Keratinocyte (primary cell): ENCODE measurements at regions not wholly inside any gene's neighbourhood (a gene's known extent, or its start where the extent isn't known, plus 50 kb on each side); places are given as distances from the start of the nearest gene placed in this dataset.

ENCODE experiments used
- DNase-seq: peaks from one replicate; pipeline ENCODE4 v3.0.0-alpha.2; 2011; ENCODE audit warnings: low read depth, missing footprints, low spot score
- FAIRE-seq: peaks from 2 replicates; lab custom pipeline; 2011; peaks lifted over from hg19 to GRCh38; lab: Jason Lieb, UNC
- H2AFZ ChIP-seq: 2 replicates; pipeline ENCODE4 v1.6.0; 2012; ENCODE audit warnings: low read length, control low read depth, inconsistent platforms; ENCODE audit not compliant: control insufficient read depth
- H3K27ac ChIP-seq: 2 replicates; pipeline ENCODE4 v1.5.1; 2011; ENCODE audit warnings: low read length; ENCODE audit not compliant: control insufficient read depth, insufficient read depth
- H3K27me3 ChIP-seq: 3 replicates; pipeline ENCODE4 v1.6.0; 2011; ENCODE audit warnings: low read length; ENCODE audit not compliant: control insufficient read depth, insufficient read depth; ENCODE audit errors: extremely low read depth
- H3K36me3 ChIP-seq, 2 experiments: 2 replicates in 1 of 2; 3 replicates in 1 of 2; pipeline ENCODE4 v1.5.1; 2011; ENCODE audit warnings: low read length in 2 of 2, mild to moderate bottlenecking in 1 of 2; ENCODE audit not compliant: control insufficient read depth in 2 of 2, insufficient read depth in 2 of 2; ENCODE audit errors: extremely low read depth in 1 of 2
- H3K4me1 ChIP-seq: 3 replicates; pipeline ENCODE4 v1.5.1; 2011; ENCODE audit warnings: low read length; ENCODE audit not compliant: control insufficient read depth, insufficient read depth; ENCODE audit errors: extremely low read depth
- H3K4me2 ChIP-seq: 3 replicates; pipeline ENCODE4 v1.6.0; 2011; ENCODE audit warnings: low read depth, low read length; ENCODE audit not compliant: control insufficient read depth, insufficient read depth; ENCODE audit errors: extremely low read depth
- H3K4me3 ChIP-seq, 3 experiments: fragments of 200-600 bp in 1 of 3; sonication (generic) in 1 of 3; 2 replicates in 2 of 3; 3 replicates in 1 of 3; pipeline ENCODE4 v1.5.1; 2011 to 2016; ENCODE audit warnings: low read length in 3 of 3, mild to moderate bottlenecking in 3 of 3, control low read depth in 2 of 3, inconsistent platforms in 1 of 3, low read depth in 1 of 3, mixed read lengths in 1 of 3, mixed run types in 1 of 3, moderate library complexity in 1 of 3; ENCODE audit not compliant: control insufficient read depth in 2 of 3, insufficient read depth in 2 of 3; ENCODE audit errors: extremely low read depth in 1 of 3
- H3K79me2 ChIP-seq: 2 replicates; pipeline ENCODE4 v1.6.0; 2012; ENCODE audit warnings: low read length; ENCODE audit not compliant: control insufficient read depth, insufficient read depth
- H3K9ac ChIP-seq: 3 replicates; pipeline ENCODE4 v1.6.0; 2011; ENCODE audit warnings: low read length; ENCODE audit not compliant: control insufficient read depth, insufficient read depth; ENCODE audit errors: extremely low read depth
- H3K9me1 ChIP-seq: 3 replicates; pipeline ENCODE4 v1.6.0; 2011; ENCODE audit warnings: low read length; ENCODE audit not compliant: control insufficient read depth, insufficient read depth; ENCODE audit errors: extremely low read depth
- H3K9me3 ChIP-seq: 2 replicates; pipeline ENCODE4 v1.5.1; 2012; ENCODE audit warnings: low read depth, low read length; ENCODE audit not compliant: control insufficient read depth
- H4K20me1 ChIP-seq: 3 replicates; pipeline ENCODE4 v1.6.0; 2011; ENCODE audit warnings: low read length; ENCODE audit not compliant: control insufficient read depth, insufficient read depth; ENCODE audit errors: extremely low read depth
- CTCF ChIP-seq, 3 experiments: IDR thresholded peaks in 1 of 3; conservative IDR thresholded peaks in 1 of 3; optimal IDR thresholded peaks in 1 of 3; 2 replicates in 2 of 3; 3 replicates in 1 of 3; pipeline versions ENCODE3 to v1.5.1; 2011; ENCODE audit warnings: low read length in 3 of 3, mild to moderate bottlenecking in 3 of 3, moderate library complexity in 2 of 3, control low read depth in 1 of 3, inconsistent platforms in 1 of 3; ENCODE audit not compliant: insufficient read depth in 2 of 3; ENCODE audit errors: extremely low read depth in 1 of 3
- EZH2 ChIP-seq: IDR thresholded peaks from one replicate; pipeline ENCODE4 v1.6.1; 2012; ENCODE audit warnings: inconsistent platforms, mild to moderate bottlenecking, low read length, moderate library complexity
- dilution Hi-C: fragments of 300-500 bp; cut with MboI; formaldehyde crosslinking; loops from one replicate; pipeline ENCODE4 v1.7.0; 2020; ENCODE audit warnings: low sequenced_read_pairs; ENCODE audit not compliant: extremely low pct_ligation_motif_present

- H3K4me2 ChIP-seq = peak overlapping the region; percentile 81
- FAIRE-seq (peak; percentile 91), DNase-seq (peak; percentile 68)
- H3K36me3 ChIP-seq = no peaks in the 10 kb centered on the region
- peak overlapping the region; percentile 61 for H3K9ac ChIP-seq
- no peaks in the 10 kb centered on the region for H3K9me3 ChIP-seq
- H3K27me3 ChIP-seq = no peaks in the 10 kb centered on the region
- dilution Hi-C loops = no loop called here
- no peak for TF ChIP-seq EZH2
- TF ChIP-seq CTCF (optimal IDR thresholded peaks at IDR 0.05 in 1 of 3, IDR thresholded peaks at IDR 0.05 in 1 of 3, conservative IDR thresholded peaks at IDR 0.05 in 1 of 3; ENCODE audit: extremely low read depth in 1 of 3, insufficient read depth in 2 of 3, low read length in 3 of 3) = no peak
- peak overlapping the region in 1 of 3 experiments; percentile 52 for H3K4me3 ChIP-seq
- H4K20me1 ChIP-seq = no peaks in the 10 kb centered on the region
- H3K9me1 ChIP-seq = no peaks in the 10 kb centered on the region
- H3K27ac ChIP-seq = peak overlapping the region; percentile 90
- H3K79me2 ChIP-seq = no peaks in the 10 kb centered on the region
- peaks cover 28% of the 10 kb centered on the region for H3K4me1 ChIP-seq
- peak overlapping the region; percentile 53 for H2AFZ ChIP-seq
These were observed 452.1 kb downstream of the TMX3 start for GRCh38 chr18:68262690-68263294.

GRCh38 chr18:68256418-68257067 lies 458.4 kb downstream of the TMX3 start:
- Histone ChIP-seq H2AFZ (no peak overlapping the region), H3K9me3 (no peaks in the 10 kb centered on the region)

More at GRCh38 chr18:68256418-68257067, 458.4 kb downstream of the TMX3 start:
- H3K79me2 ChIP-seq = no peaks in the 10 kb centered on the region
- dilution Hi-C loops = no loop called here
- no peaks in the 10 kb centered on the region for H3K27me3 ChIP-seq
- H3K4me3 ChIP-seq = no peak overlapping the region
- H4K20me1 ChIP-seq = no peaks in the 10 kb centered on the region
- H3K36me3 ChIP-seq = no peaks in the 10 kb centered on the region
- H3K4me1 ChIP-seq = peaks cover 4% of the 10 kb centered on the region
- FAIRE-seq (no peak), DNase-seq (no peak)
- no peak overlapping the region for H3K27ac ChIP-seq
- no peak overlapping the region for H3K9ac ChIP-seq
- no peaks in the 10 kb centered on the region for H3K9me1 ChIP-seq
- H3K4me2 ChIP-seq = no peak overlapping the region
- TF ChIP-seq CTCF (optimal IDR thresholded peaks at IDR 0.05 in 1 of 3, IDR thresholded peaks at IDR 0.05 in 1 of 3, conservative IDR thresholded peaks at IDR 0.05 in 1 of 3; ENCODE audit: extremely low read depth in 1 of 3, insufficient read depth in 2 of 3, low read length in 3 of 3) (no peak), EZH2 (no peak)
